HG03469 (cell line): ENCODE measurements at regions not wholly inside any gene's neighbourhood (a gene's known extent, or its start where the extent isn't known, plus 50 kb on each side); places are given as distances from the start of the nearest gene placed in this dataset.
"Not testable (repeated sequence)": the region's sequence is repeated elsewhere in the genome, so short reads cannot be mapped to it uniquely, and the experiment has no call there.

Source experiments
- ATAC-seq: cut with Tn5 transposase; IDR thresholded peaks from one replicate; pipeline ENCODE4 v1.9.1; 2021; ENCODE audit warnings: mild to moderate bottlenecking, moderate library complexity, moderate number of reproducible peaks; ENCODE audit not compliant: unreplicated experiment

DNA sequence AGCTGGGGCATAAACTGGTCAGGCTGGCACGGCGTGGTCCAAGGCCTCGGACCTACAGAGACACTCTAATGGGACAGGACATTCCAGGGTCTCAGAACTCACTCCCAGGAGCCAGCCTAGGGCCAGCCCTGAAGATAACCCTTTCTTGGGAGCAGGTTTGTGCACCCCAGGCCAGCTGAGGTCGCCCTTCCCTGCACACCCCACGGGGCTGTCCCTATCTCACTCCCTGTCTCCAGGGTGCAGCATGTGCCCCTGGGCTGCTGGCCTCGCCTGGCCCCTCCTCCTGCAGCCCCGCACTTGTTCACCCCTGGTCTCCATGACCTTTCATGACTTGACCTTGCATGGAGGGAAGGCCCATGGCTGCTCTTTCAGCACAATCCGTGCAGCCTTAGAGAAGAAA is 1321.8 kb downstream of the BRD1 start:
- no peak for ATAC-seq

DNA sequence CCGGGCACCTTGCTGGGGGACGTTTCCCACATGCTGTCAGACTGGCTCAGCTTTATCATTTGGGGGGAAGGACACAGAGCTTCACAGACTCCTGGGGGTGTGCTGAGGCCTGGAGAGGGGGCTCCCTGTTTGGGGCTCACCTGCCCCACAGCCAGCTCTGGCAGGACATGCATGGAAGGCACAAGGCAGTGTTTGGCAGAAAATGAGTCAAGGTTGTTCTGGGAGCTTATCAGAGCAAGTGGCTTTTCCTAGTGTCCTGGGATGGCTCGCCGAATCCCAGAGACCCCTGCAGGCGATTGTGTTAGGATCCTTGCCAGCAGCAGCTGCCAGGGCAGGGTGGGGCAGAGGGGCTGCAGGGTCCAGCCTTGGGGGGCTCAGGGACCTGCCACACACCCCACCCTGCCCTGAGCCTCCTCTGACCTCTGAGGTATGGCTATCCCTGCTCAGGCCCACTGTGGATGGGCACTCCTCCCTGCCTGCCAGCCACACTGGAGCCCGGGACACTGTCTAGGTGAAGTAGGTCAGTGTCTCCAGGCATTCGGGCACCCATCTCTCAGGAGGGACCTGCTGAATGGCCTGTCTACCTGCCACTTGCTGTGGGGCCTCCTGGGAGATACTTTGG is 1323.0 kb downstream of the BRD1 start:
- no peak for ATAC-seq

GRCh38 chr22:48503876-48504275 is 1323.8 kb downstream of the BRD1 start:
- ATAC-seq = no peak

- ATAC-seq = no peak
Observed at GRCh38 chr22:48503035-48503625, 1324.5 kb downstream of the BRD1 start.

GRCh38 chr22:48501231-48501750 is 1326.4 kb downstream of the BRD1 start:
- ATAC-seq = no peak

DNA sequence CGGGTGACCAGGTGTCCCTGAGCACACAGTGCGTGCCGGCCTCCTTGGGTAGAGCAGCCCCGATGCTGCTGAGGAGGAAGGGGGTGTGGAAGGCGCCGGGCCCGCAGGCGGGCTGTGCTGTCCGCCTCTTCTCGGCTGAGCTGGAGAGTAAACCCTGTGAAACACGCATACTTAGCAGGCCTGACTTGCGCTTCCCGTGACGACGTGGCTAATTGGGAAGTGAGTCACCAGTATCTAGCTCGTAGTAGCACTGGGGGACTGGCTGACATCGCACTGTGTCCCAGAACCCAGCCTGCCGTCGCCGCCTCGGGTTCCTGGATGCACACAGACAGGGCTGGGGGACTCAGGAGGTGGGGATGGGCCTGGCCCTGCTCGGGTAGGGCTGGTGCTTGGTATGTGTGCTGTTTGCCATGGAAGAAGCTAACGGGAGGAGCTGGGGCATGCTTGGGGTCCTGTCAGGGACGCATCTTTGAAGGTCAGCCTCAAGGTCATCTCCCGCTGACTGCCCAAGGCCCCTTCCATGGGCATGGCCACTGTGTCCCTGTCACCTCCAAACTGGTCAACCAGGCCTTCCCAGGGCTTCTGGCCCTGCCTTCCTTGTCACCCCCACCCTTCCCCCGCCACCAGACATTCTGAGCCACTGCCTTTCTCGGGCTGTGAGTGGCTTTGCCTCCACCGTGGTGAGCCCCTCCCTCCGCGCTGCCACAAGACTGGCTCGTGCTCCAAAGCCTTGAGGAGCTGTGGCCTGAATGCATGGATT is 1327.0 kb downstream of the BRD1 start:
- ATAC-seq = no peak

GRCh38 chr22:48499456-48500425 is 1327.9 kb downstream of the BRD1 start:
- ATAC-seq = no peak

DNA sequence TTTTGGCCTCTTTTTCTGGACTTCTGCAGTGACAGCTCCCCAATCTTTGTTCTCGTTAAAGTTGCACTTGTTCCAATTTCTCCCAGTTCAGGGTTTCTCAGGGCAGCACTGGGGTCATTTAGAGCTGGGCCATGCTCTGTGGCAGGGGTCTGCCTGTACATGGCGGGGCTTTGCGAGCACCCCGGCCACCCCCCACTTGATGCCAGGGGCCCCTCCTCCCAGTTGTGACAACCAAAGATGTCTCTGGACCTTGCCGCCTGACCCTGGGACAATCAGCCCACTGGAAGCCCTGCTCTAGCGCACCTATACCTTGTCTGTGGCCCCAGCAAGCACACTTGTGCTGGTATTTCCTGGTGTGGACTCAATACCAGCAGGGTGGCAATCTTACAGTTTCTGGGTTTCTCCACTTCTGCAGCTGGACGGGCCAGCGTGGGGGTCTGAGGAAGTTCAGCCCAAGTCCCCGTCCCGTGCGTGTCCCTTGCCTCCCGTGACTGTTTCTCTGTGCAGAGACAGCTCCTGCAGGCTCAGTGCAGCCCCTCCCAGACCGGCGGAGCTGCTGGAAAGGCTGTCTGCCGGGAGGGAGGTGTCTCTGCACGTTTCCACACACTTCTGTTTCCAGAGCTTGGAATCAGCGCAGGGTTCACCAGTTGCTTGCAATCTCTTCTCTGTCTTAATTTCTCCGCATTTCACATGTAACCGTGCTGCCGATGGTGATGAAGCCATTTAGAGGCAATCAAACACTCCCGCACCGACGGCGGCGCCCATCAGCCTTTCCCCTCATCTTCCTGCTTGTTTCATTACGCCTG is 1328.9 kb downstream of the BRD1 start:
- no peak for ATAC-seq

DNA sequence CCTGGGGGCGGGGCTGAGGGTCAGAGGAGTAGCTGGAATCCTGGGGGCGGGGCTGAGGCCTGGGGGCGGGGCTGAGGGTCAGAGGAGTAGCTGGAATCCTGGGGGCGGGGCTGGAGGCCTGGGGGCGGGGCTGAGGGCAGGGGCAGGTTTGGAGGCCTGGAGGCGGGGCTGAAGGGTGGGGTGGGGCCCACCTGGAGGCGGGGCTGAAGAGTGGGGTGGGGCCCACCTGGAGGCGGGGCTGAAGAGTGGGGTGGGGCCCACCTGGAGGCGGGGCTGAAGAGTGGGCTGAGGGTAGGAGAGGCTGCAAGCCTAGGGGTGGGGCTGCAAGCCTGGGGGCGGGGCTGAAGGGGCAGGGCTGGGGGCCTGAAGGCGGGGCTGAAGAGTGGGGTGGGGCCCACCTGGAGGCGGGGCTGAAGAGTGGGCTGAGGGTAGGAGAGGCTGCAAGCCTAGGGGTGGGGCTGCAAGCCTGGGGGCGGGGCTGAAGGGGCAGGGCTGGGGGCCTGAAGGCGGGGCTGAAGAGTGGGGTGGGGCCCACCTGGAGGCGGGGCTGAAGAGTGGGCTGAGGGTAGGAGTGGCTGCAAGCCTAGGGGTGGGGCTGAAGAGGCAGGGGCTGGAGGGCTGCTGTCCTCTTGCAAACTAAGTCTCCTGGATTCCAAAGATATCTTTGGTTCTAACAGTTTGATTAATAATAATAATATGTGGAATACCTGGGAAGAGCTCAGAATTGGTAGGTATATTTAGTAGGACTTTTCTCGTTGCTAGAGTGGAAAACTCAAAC is 1329.7 kb downstream of the BRD1 start:
- ATAC-seq = not testable (repeated sequence)

DNA sequence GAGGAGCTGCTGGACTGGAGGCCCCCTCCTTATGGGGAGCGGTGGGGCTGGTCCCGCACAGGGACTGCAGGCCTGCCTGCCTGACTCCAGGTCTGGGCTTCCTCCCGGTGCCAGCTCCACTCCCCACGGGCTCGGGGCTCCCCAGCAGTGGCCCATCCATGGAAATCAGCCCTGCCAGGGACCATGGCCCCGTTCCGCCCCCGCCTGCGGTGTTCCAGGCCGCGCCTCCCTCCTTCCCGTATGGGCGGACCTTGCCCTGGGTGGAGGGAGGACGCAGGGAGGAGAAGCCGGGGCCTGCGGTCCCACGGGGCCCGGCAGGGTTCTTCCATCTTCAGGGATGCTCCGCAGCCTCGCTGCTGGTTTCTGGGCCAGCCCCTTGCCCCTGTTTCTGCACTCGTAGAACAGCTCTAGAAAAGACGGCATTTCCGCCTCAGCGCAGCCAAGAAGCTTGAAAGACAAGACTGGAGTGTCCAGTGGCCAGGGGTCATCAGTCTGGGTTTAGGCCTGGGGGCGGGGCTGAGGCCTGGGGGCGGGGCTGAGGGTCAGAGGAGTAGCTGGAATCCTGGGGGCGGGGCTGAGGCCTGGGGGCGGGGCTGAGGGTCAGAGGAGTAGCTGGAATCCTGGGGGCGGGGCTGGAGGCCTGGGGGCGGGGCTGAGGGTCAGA is 1330.6 kb downstream of the BRD1 start:
- ATAC-seq = no peak

DNA sequence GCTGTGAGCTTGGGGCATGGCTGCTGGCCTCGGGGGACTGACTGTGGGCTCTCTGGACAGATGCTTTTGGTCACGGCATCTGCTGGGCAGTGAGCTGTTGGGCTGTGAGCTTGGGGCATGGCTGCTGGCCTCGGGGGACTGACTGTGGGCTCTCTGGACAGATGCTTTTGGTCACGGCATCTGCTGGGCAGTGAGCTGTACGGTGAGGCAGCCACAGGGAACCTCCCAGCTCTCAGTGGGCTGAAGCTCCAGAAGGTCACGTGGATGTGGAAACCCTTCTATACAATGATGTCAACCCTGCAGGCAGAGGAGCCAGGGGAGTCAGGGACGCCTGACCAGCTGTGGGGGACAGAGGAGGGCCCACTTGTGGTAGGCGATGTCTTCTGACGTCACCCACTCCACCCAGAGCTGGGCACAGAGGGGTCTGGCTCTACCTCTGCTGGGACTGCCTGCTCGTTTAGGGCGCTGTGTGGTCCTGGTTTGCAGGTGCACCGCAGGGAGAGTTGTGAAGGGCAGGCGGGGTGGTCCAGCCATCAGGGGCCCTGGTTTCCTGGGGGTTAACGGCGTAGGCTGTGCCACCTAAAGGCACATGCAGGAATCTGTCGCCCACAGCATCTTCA is 1331.3 kb downstream of the BRD1 start:
- no peak for ATAC-seq

- ATAC-seq = no peak
Observed at GRCh38 chr22:48495751-48496080, 1332.0 kb downstream of the BRD1 start.

GRCh38 chr22:48494968-48495750 is 1332.5 kb downstream of the BRD1 start:
- no peak for ATAC-seq

DNA sequence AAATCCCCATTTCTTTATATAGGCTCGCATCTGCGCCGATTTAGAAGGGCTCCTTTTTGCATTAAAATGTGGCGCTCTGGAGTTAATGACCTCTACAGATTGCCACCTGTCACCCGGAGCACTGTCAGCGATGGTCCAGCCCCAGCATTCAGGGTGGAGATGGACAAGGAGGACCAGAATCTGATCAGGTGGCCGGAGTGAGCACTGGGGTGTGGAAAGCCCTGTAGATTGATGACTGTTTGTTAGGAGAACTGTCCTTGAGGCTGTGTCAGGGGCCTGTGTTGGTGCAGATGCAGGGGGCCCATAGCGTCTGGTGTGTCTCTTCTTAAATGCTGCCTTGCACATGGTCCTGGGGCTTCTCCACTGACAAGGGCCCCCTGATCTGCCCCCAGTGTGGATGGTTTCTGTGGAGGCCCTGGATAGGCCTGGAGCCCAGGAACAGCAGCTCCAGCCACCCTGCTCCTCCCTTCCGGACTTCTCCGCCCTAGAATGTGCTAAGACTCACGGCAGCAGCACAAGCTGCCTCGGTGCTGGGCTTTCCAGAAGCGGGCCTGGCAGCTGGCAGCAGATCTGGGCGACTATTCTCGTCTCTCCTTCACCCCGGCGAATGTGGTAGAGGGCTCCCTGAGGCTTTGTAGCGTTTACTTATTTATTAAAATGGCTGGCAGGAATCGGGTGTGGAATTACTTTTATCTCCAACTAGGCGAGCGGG is 1333.3 kb downstream of the BRD1 start:
- no peak for ATAC-seq

GRCh38 chr22:48493733-48494132 is 1333.9 kb downstream of the BRD1 start:
- no peak for ATAC-seq

DNA sequence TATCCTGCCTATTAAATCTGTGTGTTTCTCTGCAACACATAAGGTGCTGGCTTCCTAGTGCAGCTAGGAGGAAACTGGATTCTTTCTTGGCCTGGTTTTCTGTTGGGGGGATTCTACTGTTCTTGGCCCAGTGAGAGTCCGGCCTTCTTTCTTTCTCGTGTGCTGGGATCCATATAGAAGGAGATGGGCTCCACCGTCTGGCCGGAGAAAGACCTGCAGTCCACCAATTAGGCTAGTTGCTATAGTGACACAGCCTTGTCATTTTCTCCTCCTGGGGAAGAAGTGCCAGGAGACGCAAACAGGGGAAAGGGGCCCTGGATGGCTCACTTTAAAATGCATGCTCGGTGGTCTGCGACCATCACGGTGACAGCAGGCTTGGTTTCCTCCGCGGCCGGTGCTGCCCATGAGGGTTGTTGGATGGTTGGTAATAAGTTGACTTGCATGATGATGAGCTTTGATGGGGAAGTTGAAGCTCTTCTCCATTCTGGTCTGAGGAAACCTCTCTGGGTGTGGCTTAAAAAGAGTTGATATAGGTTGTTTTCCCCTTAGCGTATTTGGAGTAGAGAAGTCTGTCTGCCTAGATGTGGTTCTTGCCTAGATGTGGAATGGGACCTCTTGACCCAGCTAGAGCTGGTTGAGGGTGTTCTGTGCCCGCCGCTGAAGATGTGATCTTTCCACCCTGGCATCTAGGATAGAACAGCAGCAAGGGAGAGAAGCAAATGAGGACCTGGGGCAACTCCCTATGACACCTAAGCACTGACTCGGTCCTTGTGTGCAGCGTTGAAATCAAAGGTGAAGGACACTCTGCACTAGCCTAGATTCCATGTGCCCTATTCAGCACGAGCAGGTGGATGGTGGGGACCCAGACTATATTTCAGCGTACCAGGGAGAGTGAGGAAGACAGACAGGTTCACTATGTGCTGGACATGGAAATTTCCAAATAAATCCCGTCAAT is 1335.0 kb downstream of the BRD1 start:
- ATAC-seq = no peak
